Trophoblast cell (in vitro differentiated cells and primary cell): ENCODE measurements at regions not wholly inside any gene's neighbourhood (a gene's known extent, or its start where the extent isn't known, plus 50 kb on each side); places are given as distances from the start of the nearest gene placed in this dataset.

Source experiments
- DNase-seq, 2 donors: peaks; one replicate each; pipeline ENCODE4 v3.0.0-alpha.2; 2016
- H2AFZ ChIP-seq: 2 replicates; pipeline ENCODE4 v1.6.1; 2013; ENCODE audit warnings: low read length, moderate library complexity, mild to moderate bottlenecking; ENCODE audit not compliant: insufficient read depth, poor library complexity
- H2AK5ac ChIP-seq: 2 replicates; pipeline ENCODE4 v1.6.1; 2013; ENCODE audit warnings: mild to moderate bottlenecking, low read length
- H2BK120ac ChIP-seq: 2 replicates; pipeline ENCODE4 v1.6.1; 2013; ENCODE audit warnings: low read length, mild to moderate bottlenecking, moderate library complexity; ENCODE audit not compliant: insufficient read depth, poor library complexity
- H2BK12ac ChIP-seq: 2 replicates; pipeline ENCODE4 v1.6.1; 2013; ENCODE audit warnings: mild to moderate bottlenecking, low read length, moderate library complexity
- H2BK5ac ChIP-seq: 2 replicates; pipeline ENCODE4 v1.6.1; 2013; ENCODE audit warnings: low read length, low read depth, moderate library complexity, mild to moderate bottlenecking; ENCODE audit not compliant: poor library complexity
- H3K14ac ChIP-seq: 2 replicates; pipeline ENCODE4 v1.6.1; 2013; ENCODE audit warnings: mild to moderate bottlenecking, low read length
- H3K18ac ChIP-seq: 2 replicates; pipeline ENCODE4 v1.6.1; 2013; ENCODE audit warnings: mild to moderate bottlenecking, low read length
- H3K23ac ChIP-seq: 2 replicates; pipeline ENCODE4 v1.6.1; 2013; ENCODE audit warnings: low read length
- H3K27ac ChIP-seq: 2 replicates; pipeline ENCODE4 v1.5.1; 2013; ENCODE audit warnings: low read depth, mild to moderate bottlenecking, inconsistent platforms, low read length, moderate library complexity
- H3K27me3 ChIP-seq: 2 replicates; pipeline ENCODE4 v1.6.1; 2013; ENCODE audit warnings: inconsistent platforms, mild to moderate bottlenecking, low read length, moderate library complexity; ENCODE audit not compliant: insufficient read depth
- H3K36me3 ChIP-seq, 2 experiments: 1 replicate in 1 of 2; 2 replicates in 1 of 2; pipeline ENCODE4 v1.6.1; 2013; ENCODE audit warnings: low read length in 2 of 2, mild to moderate bottlenecking in 2 of 2, moderate library complexity in 1 of 2; ENCODE audit not compliant: insufficient read depth in 2 of 2, control insufficient read depth in 1 of 2
- H3K4ac ChIP-seq: 2 replicates; pipeline ENCODE4 v1.6.1; 2013; ENCODE audit warnings: low read depth, mild to moderate bottlenecking, low read length, moderate library complexity
- H3K4me1 ChIP-seq, 2 experiments: 1 replicate in 1 of 2; 2 replicates in 1 of 2; pipeline ENCODE4 v1.6.1; 2013; ENCODE audit warnings: low read length in 2 of 2, mild to moderate bottlenecking in 2 of 2, moderate library complexity in 1 of 2; ENCODE audit not compliant: insufficient read depth in 2 of 2, control insufficient read depth in 1 of 2
- H3K4me2 ChIP-seq: 2 replicates; pipeline ENCODE4 v1.6.1; 2013; ENCODE audit warnings: inconsistent platforms, mild to moderate bottlenecking, low read length, moderate library complexity
- H3K4me3 ChIP-seq: 2 replicates; pipeline ENCODE4 v1.5.1; 2013; ENCODE audit warnings: mild to moderate bottlenecking, low read depth, low read length, inconsistent platforms
- H3K79me1 ChIP-seq: one replicate; pipeline ENCODE4 v1.6.1; 2013; ENCODE audit warnings: low read length
- H3K79me2 ChIP-seq: 2 replicates; pipeline ENCODE4 v1.6.1; 2013; ENCODE audit warnings: low read length, mild to moderate bottlenecking; ENCODE audit not compliant: control insufficient read depth, insufficient read depth, poor library complexity
- H3K9ac ChIP-seq: 2 replicates; pipeline ENCODE4 v1.6.1; 2013; ENCODE audit warnings: mild to moderate bottlenecking, low read length
- H3K9me3 ChIP-seq: 2 replicates; pipeline ENCODE4 v1.6.1; 2013; ENCODE audit warnings: low read depth, mild to moderate bottlenecking, control low read depth, inconsistent platforms, low read length; ENCODE audit not compliant: insufficient read depth
- H4K12ac ChIP-seq: 2 replicates; pipeline ENCODE4 v1.6.1; 2013; ENCODE audit warnings: low read depth, mild to moderate bottlenecking, low read length, moderate library complexity
- H4K8ac ChIP-seq: 2 replicates; pipeline ENCODE4 v1.6.1; 2013; ENCODE audit warnings: low read depth, mild to moderate bottlenecking, low read length, moderate library complexity
- H4K91ac ChIP-seq: one replicate; pipeline ENCODE4 v1.6.1; 2013; ENCODE audit warnings: low read depth, mild to moderate bottlenecking, low read length, moderate library complexity
- WGBS: extraction: QIAGEN DNeasy Blood & Tissue Kit; methylation state at CpG from one replicate; pipeline ENCODE4 v1.1.7; 2013; ENCODE audit warnings: missing lambda C conversion rate; ENCODE audit not compliant: insufficient read length, insufficient coverage; ENCODE audit errors: extremely low coverage; 5-methylcytosine and 5-hydroxymethylcytosine counted together

DNA sequence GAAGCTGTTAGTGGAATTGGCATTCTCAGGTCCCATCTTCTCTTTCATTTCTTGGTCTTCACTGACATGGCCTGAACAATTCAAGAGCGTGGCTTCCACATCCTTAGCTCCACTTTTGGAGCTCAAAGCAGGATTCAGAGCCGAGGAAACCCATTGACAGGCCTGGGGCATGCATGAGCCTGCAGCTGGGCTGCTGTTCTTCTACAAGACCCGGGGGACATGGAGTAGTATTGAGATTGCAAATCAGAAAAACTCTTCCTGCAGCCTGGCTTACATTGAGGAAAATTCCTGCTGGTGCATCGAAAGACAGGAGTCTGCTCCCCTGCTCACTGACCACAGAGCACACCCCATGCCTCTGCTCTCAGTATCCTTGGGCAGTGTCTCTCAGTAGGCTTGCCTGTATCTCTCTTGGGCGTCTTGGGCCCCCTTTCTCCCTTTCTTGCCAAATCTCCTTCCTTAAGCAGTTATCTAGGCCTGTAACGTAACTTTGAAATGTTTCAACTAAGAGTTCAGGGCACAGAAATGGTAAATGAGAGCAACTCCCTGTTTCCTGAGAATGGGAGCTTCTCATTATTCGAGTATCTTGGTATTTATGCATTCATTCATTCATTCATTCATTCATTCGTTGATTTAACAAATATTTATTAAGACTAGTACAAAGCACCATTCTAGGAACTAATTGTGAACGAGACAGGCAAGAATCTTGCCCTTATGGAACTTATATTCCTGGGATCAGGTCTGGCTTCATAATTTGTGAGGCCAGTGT lies 603.6 kb upstream of the CLINT1 start:
- no peak overlapping the region for H2BK120ac ChIP-seq
- no peak overlapping the region for H4K91ac ChIP-seq
- H2AK5ac ChIP-seq, result no peak overlapping the region
- H3K79me2 ChIP-seq, result no peaks in the 10 kb centered on the region
- H4K12ac ChIP-seq, result no peak overlapping the region
- H3K4me2 ChIP-seq, result no peak overlapping the region
- H3K9ac ChIP-seq, result no peak overlapping the region
- H3K4me3 ChIP-seq, result no peak overlapping the region
- WGBS, result no CpG with 5 or more reads among the region's 9 CpGs
- H3K9me3 ChIP-seq, result no peaks in the 10 kb centered on the region
- H3K36me3 ChIP-seq, result no peaks in the 10 kb centered on the region
- no peak overlapping the region for H2BK5ac ChIP-seq
- no peaks in the 10 kb centered on the region for H3K79me1 ChIP-seq
- H3K4me1 ChIP-seq, result no peaks in the 10 kb centered on the region
- H3K27ac ChIP-seq, result no peak overlapping the region
- no peak for DNase-seq
- H3K27me3 ChIP-seq, result no peaks in the 10 kb centered on the region
- no peak overlapping the region for H3K23ac ChIP-seq
- no peak overlapping the region for H2AFZ ChIP-seq
- H3K14ac ChIP-seq, result no peak overlapping the region
- no peak overlapping the region for H3K18ac ChIP-seq
- H3K4ac ChIP-seq, result no peak overlapping the region
- H4K8ac ChIP-seq, result no peak overlapping the region
- no peak overlapping the region for H2BK12ac ChIP-seq

DNA sequence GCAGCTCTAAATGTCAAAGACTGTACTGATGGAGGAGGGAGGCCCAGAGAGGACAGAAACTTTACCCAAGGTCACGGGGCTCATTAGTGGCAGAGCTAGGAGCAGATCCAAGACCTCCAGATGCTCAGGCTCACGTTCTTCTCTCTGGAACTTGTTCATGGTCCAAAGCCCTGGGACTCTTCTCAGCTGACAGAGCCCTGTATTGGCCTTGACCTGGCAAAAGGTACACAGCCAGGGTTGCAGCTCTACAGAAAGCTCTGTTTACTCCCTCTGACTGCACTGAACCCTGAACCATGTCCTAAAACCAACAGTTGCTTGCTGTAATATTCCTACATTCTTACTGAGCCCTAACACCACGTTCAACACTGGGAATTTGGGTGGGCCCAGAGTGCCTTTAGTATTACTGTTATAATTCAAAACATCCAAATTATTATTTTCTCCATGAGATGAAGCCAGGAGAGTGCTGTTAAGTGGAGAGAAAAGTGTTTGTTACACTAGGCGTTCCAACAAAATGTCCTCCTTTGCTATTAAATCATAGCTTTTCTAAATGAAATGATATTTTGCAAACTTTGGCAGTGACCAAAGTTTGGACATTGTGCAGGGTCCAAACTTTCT lies 602.4 kb upstream of the CLINT1 start:
- H3K4me1 ChIP-seq, result no peaks in the 10 kb centered on the region
- H3K14ac ChIP-seq, result no peak overlapping the region

DNA sequence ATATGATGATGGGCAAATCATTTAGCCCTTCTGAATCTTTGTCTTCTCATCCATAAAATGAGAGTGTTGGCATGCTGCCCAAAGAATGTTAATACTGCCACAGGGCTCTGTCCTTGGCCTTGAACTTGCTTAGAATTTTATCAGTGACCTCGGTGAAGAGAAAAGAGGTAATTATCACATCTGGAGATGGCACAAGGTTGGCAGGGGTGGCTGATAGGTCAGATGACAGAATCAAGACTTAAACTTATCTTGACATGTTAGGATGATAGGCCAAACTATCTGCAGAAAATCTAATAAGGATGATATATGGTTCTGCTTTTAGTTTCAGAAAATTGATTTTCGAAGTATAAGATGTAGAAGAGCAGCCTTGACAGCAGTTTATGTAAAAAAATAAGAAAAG lies 599.1 kb upstream of the CLINT1 start:
- no peak overlapping the region for H3K4me3 ChIP-seq
- H3K79me1 ChIP-seq, result no peaks in the 10 kb centered on the region
- H3K4ac ChIP-seq, result no peak overlapping the region
- no peak overlapping the region for H3K14ac ChIP-seq
- no peak overlapping the region for H2BK120ac ChIP-seq
- no peak overlapping the region for H2BK12ac ChIP-seq
- no peaks in the 10 kb centered on the region for H3K36me3 ChIP-seq
- H4K8ac ChIP-seq, result no peak overlapping the region
- no peak overlapping the region for H3K4me2 ChIP-seq
- no peak overlapping the region for H3K9ac ChIP-seq
- no peak overlapping the region for H2BK5ac ChIP-seq
- no peaks in the 10 kb centered on the region for H3K4me1 ChIP-seq
- H3K9me3 ChIP-seq, result no peaks in the 10 kb centered on the region
- H2AK5ac ChIP-seq, result no peak overlapping the region
- H3K27me3 ChIP-seq, result no peaks in the 10 kb centered on the region
- H3K18ac ChIP-seq, result no peak overlapping the region
- no peaks in the 10 kb centered on the region for H3K79me2 ChIP-seq
- H3K23ac ChIP-seq, result no peak overlapping the region
- no CpG with 5 or more reads among the region's 2 CpGs for WGBS
- no peak for DNase-seq
- H2AFZ ChIP-seq, result no peak overlapping the region
- no peak overlapping the region for H4K12ac ChIP-seq
- no peak overlapping the region for H3K27ac ChIP-seq
- no peak overlapping the region for H4K91ac ChIP-seq

More for the DNA sequence above, 602.4 kb upstream of the CLINT1 start:
- no peak overlapping the region for H3K23ac ChIP-seq
- H4K8ac ChIP-seq, result no peak overlapping the region
- no peak overlapping the region for H3K4ac ChIP-seq
- WGBS, result no CpG with 5 or more reads among the region's 4 CpGs
- DNase-seq, result no peak
- H3K79me1 ChIP-seq, result no peaks in the 10 kb centered on the region
- no peak overlapping the region for H3K4me3 ChIP-seq
- H2BK5ac ChIP-seq, result no peak overlapping the region
- H3K18ac ChIP-seq, result no peak overlapping the region
- no peaks in the 10 kb centered on the region for H3K9me3 ChIP-seq
- H2BK120ac ChIP-seq, result no peak overlapping the region
- no peak overlapping the region for H2AFZ ChIP-seq
- no peak overlapping the region for H4K91ac ChIP-seq
- no peaks in the 10 kb centered on the region for H3K27me3 ChIP-seq
- no peaks in the 10 kb centered on the region for H3K79me2 ChIP-seq
- H3K4me2 ChIP-seq, result no peak overlapping the region
- H4K12ac ChIP-seq, result no peak overlapping the region
- no peak overlapping the region for H2BK12ac ChIP-seq
- no peak overlapping the region for H2AK5ac ChIP-seq
- H3K27ac ChIP-seq, result no peak overlapping the region
- H3K9ac ChIP-seq, result no peak overlapping the region
- no peaks in the 10 kb centered on the region for H3K36me3 ChIP-seq

DNA sequence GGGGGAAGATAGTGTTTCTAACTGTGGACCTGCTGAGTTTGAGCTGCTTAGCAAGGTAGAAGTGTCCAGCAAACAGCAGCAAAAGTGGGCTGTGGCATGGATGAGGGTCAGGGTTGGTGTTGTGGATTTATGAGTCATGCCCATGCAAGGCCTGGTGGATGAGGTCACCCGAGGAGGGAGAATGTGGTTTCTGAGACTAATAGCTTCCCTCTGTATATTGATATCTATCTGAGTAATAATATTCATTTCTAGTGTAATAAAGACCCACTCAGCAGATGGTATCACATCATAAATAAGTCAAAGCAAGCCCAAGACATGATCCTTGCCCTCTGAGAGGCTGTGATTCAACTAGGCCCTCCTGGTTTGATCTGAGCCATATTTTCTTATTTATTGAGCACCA lies 597.8 kb upstream of the CLINT1 start:
- H2BK12ac ChIP-seq, result no peak overlapping the region
- H2BK120ac ChIP-seq, result no peak overlapping the region
- no peak overlapping the region for H2BK5ac ChIP-seq
- no peak overlapping the region for H3K4ac ChIP-seq
- no peaks in the 10 kb centered on the region for H3K9me3 ChIP-seq
- no peak overlapping the region for H2AK5ac ChIP-seq
- H4K91ac ChIP-seq, result no peak overlapping the region
- no peaks in the 10 kb centered on the region for H3K79me1 ChIP-seq
- H3K9ac ChIP-seq, result no peak overlapping the region
- H3K27ac ChIP-seq, result no peak overlapping the region
- no peak overlapping the region for H4K12ac ChIP-seq
- H3K4me2 ChIP-seq, result no peak overlapping the region
- no peaks in the 10 kb centered on the region for H3K4me1 ChIP-seq
- no peaks in the 10 kb centered on the region for H3K79me2 ChIP-seq
- peak; percentile 28 to 49 for DNase-seq
- WGBS, result no CpG with 5 or more reads among the region's 1 CpG
- no peak overlapping the region for H3K18ac ChIP-seq
- H3K14ac ChIP-seq, result no peak overlapping the region
- H3K36me3 ChIP-seq, result no peaks in the 10 kb centered on the region
- no peak overlapping the region for H4K8ac ChIP-seq
- H3K27me3 ChIP-seq, result no peaks in the 10 kb centered on the region
- no peak overlapping the region for H2AFZ ChIP-seq
- no peak overlapping the region for H3K23ac ChIP-seq
- H3K4me3 ChIP-seq, result no peak overlapping the region
